Osteoblast (primary cell): ENCODE measurements at regions not wholly inside any gene's neighbourhood (a gene's known extent, or its start where the extent isn't known, plus 50 kb on each side); places are given as distances from the start of the nearest gene placed in this dataset.
"Not testable (repeated sequence)": the region's sequence is repeated elsewhere in the genome, so short reads cannot be mapped to it uniquely, and the experiment has no call there.

Experiments used
- DNase-seq: peaks from one replicate; pipeline ENCODE4 v3.0.0; 2011; ENCODE audit warnings: low spot score, mixed read lengths; ENCODE audit not compliant: insufficient read length; ENCODE audit errors: missing footprints
- H2AFZ ChIP-seq: 2 replicates; pipeline ENCODE4 v1.6.0; 2011; ENCODE audit warnings: mild to moderate bottlenecking, low read length
- H3K27ac ChIP-seq: 2 replicates; pipeline ENCODE4 v1.5.1; 2011; ENCODE audit warnings: mild to moderate bottlenecking, low read depth, low read length, moderate library complexity
- H3K27me3 ChIP-seq: 2 replicates; pipeline ENCODE4 v1.6.0; 2012; ENCODE audit warnings: mild to moderate bottlenecking, control low read depth, inconsistent platforms, low read length, moderate library complexity; ENCODE audit not compliant: insufficient read depth
- H3K36me3 ChIP-seq: 2 replicates; pipeline ENCODE4 v1.5.1; 2011; ENCODE audit warnings: mild to moderate bottlenecking, low read length, control low read depth, moderate library complexity; ENCODE audit not compliant: insufficient read depth
- H3K4me1 ChIP-seq: 2 replicates; pipeline ENCODE4 v1.5.1; 2011; ENCODE audit warnings: mild to moderate bottlenecking, low read length, control low read depth, moderate library complexity; ENCODE audit not compliant: insufficient read depth
- H3K4me2 ChIP-seq: 2 replicates; pipeline ENCODE4 v1.6.0; 2011; ENCODE audit warnings: mild to moderate bottlenecking, low read length; ENCODE audit not compliant: insufficient read depth
- H3K4me3 ChIP-seq: fragments of 200-600 bp; sonication (generic); 3 replicates; pipeline ENCODE4 v1.5.1; 2012; ENCODE audit warnings: mild to moderate bottlenecking, low read length, inconsistent platforms; ENCODE audit not compliant: insufficient read depth
- H3K79me2 ChIP-seq: 2 replicates; pipeline ENCODE4 v1.6.0; 2012; ENCODE audit warnings: mild to moderate bottlenecking, low read length, control low read depth, inconsistent platforms; ENCODE audit not compliant: insufficient read depth
- H3K9me3 ChIP-seq: 2 replicates; pipeline ENCODE4 v1.5.1; 2011; ENCODE audit warnings: low read depth, low read length, control low read depth
- H4K20me1 ChIP-seq: 2 replicates; pipeline ENCODE4 v1.6.0; 2012; ENCODE audit warnings: mild to moderate bottlenecking, low read length, control low read depth; ENCODE audit not compliant: insufficient read depth
- TF ChIP-seq, protein P1 (sequence below): IDR thresholded peaks from 2 replicates; pipeline ENCODE4 v1.5.1; 2011; ENCODE audit warnings: mild to moderate bottlenecking, low read depth, low read length, moderate library complexity; ENCODE audit errors: extremely low read depth

DNA sequence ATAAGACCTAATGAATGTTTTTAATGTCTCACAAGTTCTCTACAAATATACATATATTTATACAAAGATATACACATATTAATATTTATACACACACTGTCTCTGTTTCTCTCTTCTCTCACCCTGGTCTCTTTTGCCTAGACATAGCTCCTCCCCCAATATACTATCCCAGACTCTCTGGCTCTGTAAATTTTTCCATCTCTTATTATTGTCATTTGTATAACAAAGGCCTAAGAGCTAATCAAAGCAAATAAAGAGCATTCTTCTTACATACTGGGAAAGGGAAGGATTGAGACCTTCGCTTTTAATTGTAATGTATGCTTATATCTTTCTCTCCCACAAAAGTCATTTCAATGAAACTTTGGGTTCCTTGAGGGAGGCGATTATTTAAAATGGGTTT, 318.1 kb downstream of the ADAMTS20 start:
- H3K36me3 ChIP-seq = no peaks in the 10 kb centered on the region
- no peaks in the 10 kb centered on the region for H3K27me3 ChIP-seq
- no peaks in the 10 kb centered on the region for H3K79me2 ChIP-seq
- TF ChIP-seq, protein P1, sequence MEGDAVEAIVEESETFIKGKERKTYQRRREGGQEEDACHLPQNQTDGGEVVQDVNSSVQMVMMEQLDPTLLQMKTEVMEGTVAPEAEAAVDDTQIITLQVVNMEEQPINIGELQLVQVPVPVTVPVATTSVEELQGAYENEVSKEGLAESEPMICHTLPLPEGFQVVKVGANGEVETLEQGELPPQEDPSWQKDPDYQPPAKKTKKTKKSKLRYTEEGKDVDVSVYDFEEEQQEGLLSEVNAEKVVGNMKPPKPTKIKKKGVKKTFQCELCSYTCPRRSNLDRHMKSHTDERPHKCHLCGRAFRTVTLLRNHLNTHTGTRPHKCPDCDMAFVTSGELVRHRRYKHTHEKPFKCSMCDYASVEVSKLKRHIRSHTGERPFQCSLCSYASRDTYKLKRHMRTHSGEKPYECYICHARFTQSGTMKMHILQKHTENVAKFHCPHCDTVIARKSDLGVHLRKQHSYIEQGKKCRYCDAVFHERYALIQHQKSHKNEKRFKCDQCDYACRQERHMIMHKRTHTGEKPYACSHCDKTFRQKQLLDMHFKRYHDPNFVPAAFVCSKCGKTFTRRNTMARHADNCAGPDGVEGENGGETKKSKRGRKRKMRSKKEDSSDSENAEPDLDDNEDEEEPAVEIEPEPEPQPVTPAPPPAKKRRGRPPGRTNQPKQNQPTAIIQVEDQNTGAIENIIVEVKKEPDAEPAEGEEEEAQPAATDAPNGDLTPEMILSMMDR = no peak
- no peak for DNase-seq
- H4K20me1 ChIP-seq = no peaks in the 10 kb centered on the region
- no peaks in the 10 kb centered on the region for H3K4me1 ChIP-seq
- no peak overlapping the region for H3K4me3 ChIP-seq
- H3K27ac ChIP-seq = no peak overlapping the region
- H2AFZ ChIP-seq = no peak overlapping the region
- H3K4me2 ChIP-seq = no peak overlapping the region
- no peaks in the 10 kb centered on the region for H3K9me3 ChIP-seq

DNA sequence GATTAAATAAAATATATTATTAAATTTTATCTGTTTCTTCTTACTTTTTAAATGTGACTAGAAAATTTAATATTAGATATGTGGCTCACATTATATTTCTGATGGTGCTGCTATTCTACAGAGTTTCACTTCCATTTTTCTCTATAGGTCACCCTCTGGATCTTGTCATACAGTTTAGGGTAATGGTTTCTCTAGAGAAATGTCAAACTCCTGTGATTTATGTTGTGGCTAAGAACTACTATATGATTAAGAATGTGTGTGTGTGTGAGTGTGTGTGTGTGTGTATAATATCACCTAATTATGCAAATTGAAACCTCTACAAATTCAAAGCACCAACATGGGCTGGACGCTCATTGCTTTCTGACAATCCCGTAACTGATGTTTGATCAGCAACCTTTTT, 325.9 kb downstream of the ADAMTS20 start:
- Histone ChIP-seq H4K20me1 (no peaks in the 10 kb centered on the region), H3K4me3 (no peak overlapping the region), H3K79me2 (no peaks in the 10 kb centered on the region), H2AFZ (no peak overlapping the region), H3K36me3 (no peaks in the 10 kb centered on the region), H3K9me3 (no peaks in the 10 kb centered on the region), H3K27ac (no peak overlapping the region), H3K4me2 (no peak overlapping the region), H3K27me3 (no peaks in the 10 kb centered on the region), H3K4me1 (no peaks in the 10 kb centered on the region)
- DNase-seq = peak; percentile 62
- TF ChIP-seq, protein P1 = no peak

DNA sequence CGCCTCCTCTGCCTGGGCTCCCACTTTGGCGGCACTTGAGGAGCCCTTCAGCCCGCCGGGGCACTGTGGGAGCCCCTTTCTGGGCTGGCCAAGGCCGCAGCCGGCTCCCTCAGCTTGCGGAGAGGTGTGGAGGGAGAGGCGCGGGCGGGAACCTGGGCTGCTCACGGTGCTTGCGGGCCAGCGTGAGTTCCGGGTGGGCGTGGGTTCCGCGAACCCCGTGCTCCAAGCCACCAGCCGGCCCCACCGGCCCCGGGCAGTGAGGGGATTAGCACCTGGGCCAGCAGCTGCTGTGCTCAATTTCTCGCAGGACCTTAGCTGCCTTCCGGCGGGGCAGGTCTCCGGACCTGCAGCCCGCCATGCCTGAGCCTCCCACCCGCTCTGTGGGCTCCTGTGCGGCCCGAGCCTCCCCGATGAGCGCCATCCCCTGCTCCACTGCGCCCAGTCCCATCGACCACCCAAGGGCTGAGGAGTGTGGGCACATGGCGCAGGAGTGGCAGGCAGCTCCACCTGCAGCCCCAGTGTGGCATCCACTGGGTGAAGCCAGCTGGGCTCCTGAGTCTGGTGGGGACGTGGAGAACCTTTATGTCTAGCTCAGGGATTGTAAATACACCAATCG, 327.7 kb downstream of the ADAMTS20 start:
- not testable (repeated sequence) for H3K27ac ChIP-seq, H3K27me3 ChIP-seq, H3K4me1 ChIP-seq, H3K4me3 ChIP-seq, DNase-seq, H2AFZ ChIP-seq, H3K36me3 ChIP-seq, H4K20me1 ChIP-seq, H3K79me2 ChIP-seq, H3K9me3 ChIP-seq, H3K4me2 ChIP-seq

DNA sequence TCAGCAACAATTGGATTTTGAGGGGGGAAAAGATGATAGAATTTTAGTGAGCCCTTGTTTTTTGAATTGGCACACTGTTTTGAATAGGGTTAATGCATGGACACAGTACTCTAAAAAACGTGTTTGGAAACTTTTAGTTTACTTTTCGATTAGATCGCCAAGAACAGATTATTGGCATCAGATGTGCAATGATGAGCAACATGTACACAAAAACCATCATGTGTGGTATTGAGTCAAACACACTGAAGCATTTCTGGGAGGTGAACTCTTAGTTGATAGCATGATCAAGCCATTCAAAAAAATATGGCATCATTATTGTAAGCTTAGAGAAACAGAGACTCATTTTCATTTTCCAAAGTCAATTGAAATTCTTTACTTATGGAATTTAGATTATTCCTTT, 329.2 kb downstream of the ADAMTS20 start:
- H4K20me1 ChIP-seq = no peaks in the 10 kb centered on the region
- TF ChIP-seq, protein P1 = no peak
- H3K27me3 ChIP-seq = no peaks in the 10 kb centered on the region
- no peaks in the 10 kb centered on the region for H3K79me2 ChIP-seq
- H3K4me1 ChIP-seq = no peaks in the 10 kb centered on the region
- H3K9me3 ChIP-seq = no peaks in the 10 kb centered on the region
- H3K4me2 ChIP-seq = no peak overlapping the region
- H3K4me3 ChIP-seq = no peak overlapping the region
- H3K36me3 ChIP-seq = no peaks in the 10 kb centered on the region
- H3K27ac ChIP-seq = no peak overlapping the region
- H2AFZ ChIP-seq = no peak overlapping the region
- no peak for DNase-seq
